Liver (tissue), 8 donors: ENCODE measurements at regions not wholly inside any gene's neighbourhood (a gene's known extent, or its start where the extent isn't known, plus 50 kb on each side); places are given as distances from the start of the nearest gene placed in this dataset.

ENCODE experiments used
- DNase-seq: peaks from one replicate; pipeline ENCODE4 v3.0.0-alpha.2; 2017; ENCODE audit warnings: low spot score
- H3K27ac ChIP-seq, 2 donors: one replicate each; pipeline ENCODE4 v1.7.0; 2013; ENCODE audit warnings: inconsistent platforms in 2 of 2, low read length in 2 of 2, control low read depth in 1 of 2, low read depth in 1 of 2, mild to moderate bottlenecking in 1 of 2
- H3K27me3 ChIP-seq, 4 donors: one replicate each; pipeline versions ENCODE4 v1.6.1 to v1.7.0; 2013; ENCODE audit warnings: low read length in 3 of 4, inconsistent platforms in 1 of 4, mild to moderate bottlenecking in 1 of 4, moderate library complexity in 1 of 4; ENCODE audit not compliant: control insufficient read depth in 4 of 4, insufficient read depth in 4 of 4
- H3K36me3 ChIP-seq, 4 donors: one replicate each; pipeline versions ENCODE4 v1.6.1 to v1.7.0; 2013; ENCODE audit warnings: low read length in 3 of 4, mild to moderate bottlenecking in 3 of 4, low read depth in 1 of 4, moderate library complexity in 1 of 4; ENCODE audit not compliant: control insufficient read depth in 4 of 4, insufficient read depth in 3 of 4
- H3K4me1 ChIP-seq, 4 donors: one replicate each; pipeline versions ENCODE4 v1.6.1 to v1.7.0; 2013; ENCODE audit warnings: low read length in 3 of 4, mild to moderate bottlenecking in 3 of 4, moderate library complexity in 1 of 4; ENCODE audit not compliant: control insufficient read depth in 4 of 4, insufficient read depth in 4 of 4
- H3K4me3 ChIP-seq, 3 donors: one replicate each; pipeline versions ENCODE4 v1.6.1 to v1.7.0; 2013; ENCODE audit warnings: low read length in 3 of 3, control low read depth in 1 of 3, low read depth in 1 of 3, mild to moderate bottlenecking in 1 of 3
- H3K9ac ChIP-seq, 2 donors: one replicate each; pipeline ENCODE4 v1.7.0; 2013; ENCODE audit warnings: low read length in 2 of 2, mild to moderate bottlenecking in 2 of 2, moderate library complexity in 2 of 2, control low read depth in 1 of 2, low read depth in 1 of 2
- H3K9me3 ChIP-seq, 4 donors: one replicate each; pipeline versions ENCODE4 v1.6.1 to v1.7.0; 2013; ENCODE audit warnings: low read length in 3 of 4; ENCODE audit not compliant: control insufficient read depth in 4 of 4
- EGR1 ChIP-seq, 2 donors: IDR thresholded peaks; 2 replicates each; pipeline ENCODE4 v1.6.1; 2016 to 2018; ENCODE audit warnings: antibody characterized with exemption in 2 of 2, low read depth in 2 of 2
- FOXA1 ChIP-seq: IDR thresholded peaks from 2 replicates; pipeline ENCODE4 v1.6.1; 2016; ENCODE audit warnings: antibody characterized with exemption
- FOXA2 ChIP-seq: IDR thresholded peaks from 2 replicates; pipeline ENCODE4 v1.6.1; 2016; ENCODE audit warnings: antibody characterized with exemption
- GABPA ChIP-seq, 2 donors: IDR thresholded peaks in 1 of 2; conservative IDR thresholded peaks in 1 of 2; 2 replicates each; pipeline ENCODE4 v1.6.1; 2016; ENCODE audit warnings: antibody characterized with exemption in 2 of 2, mild to moderate bottlenecking in 1 of 2, moderate library complexity in 1 of 2
- HNF4A ChIP-seq, 2 donors: conservative IDR thresholded peaks; 2 replicates each; pipeline ENCODE4 v1.6.1; 2016; ENCODE audit warnings: antibody characterized with exemption in 2 of 2, mild to moderate bottlenecking in 2 of 2
- HNF4G ChIP-seq: IDR thresholded peaks from 2 replicates; pipeline ENCODE4 v1.6.1; 2016; ENCODE audit warnings: antibody characterized with exemption
- JUND ChIP-seq, 2 donors: IDR thresholded peaks; 2 replicates each; pipeline ENCODE4 v1.6.1; 2016; ENCODE audit warnings: antibody characterized with exemption in 2 of 2
- NR2F2 ChIP-seq: IDR thresholded peaks from 2 replicates; pipeline ENCODE4 v1.6.1; 2016; ENCODE audit warnings: antibody characterized with exemption
- RAD21 ChIP-seq, 2 donors: IDR thresholded peaks; 2 replicates each; pipeline ENCODE4 v1.6.1; 2016; ENCODE audit warnings: antibody characterized with exemption in 2 of 2, mild to moderate bottlenecking in 2 of 2
- RXRA ChIP-seq, 2 donors: IDR thresholded peaks; 2 replicates each; pipeline ENCODE4 v1.6.1; 2017 to 2018; ENCODE audit warnings: antibody characterized with exemption in 2 of 2, mild to moderate bottlenecking in 1 of 2
- SP1 ChIP-seq: IDR thresholded peaks from 2 replicates; pipeline ENCODE4 v1.6.1; 2018; ENCODE audit warnings: antibody characterized with exemption, mild to moderate bottlenecking
- TAF1 ChIP-seq: conservative IDR thresholded peaks from 2 replicates; pipeline ENCODE4 v1.6.1; 2016; ENCODE audit warnings: antibody characterized with exemption, mild to moderate bottlenecking
- YY1 ChIP-seq: IDR thresholded peaks from 2 replicates; pipeline ENCODE4 v1.6.1; 2016; ENCODE audit warnings: antibody characterized with exemption, mild to moderate bottlenecking
- WGBS: extraction: QIAGEN DNeasy Blood & Tissue Kit; methylation state at CpG from one replicate; pipeline ENCODE4 v1.1.7; 2013; 5-methylcytosine and 5-hydroxymethylcytosine counted together
- TF ChIP-seq, protein P1 (sequence below): IDR thresholded peaks from 2 replicates; pipeline ENCODE4 v1.6.1; 2016; ENCODE audit warnings: antibody characterized with exemption
- TF ChIP-seq, protein P2 (sequence below): IDR thresholded peaks from 2 replicates; pipeline ENCODE4 v1.6.1; 2016; ENCODE audit warnings: antibody characterized with exemption, mild to moderate bottlenecking
- TF ChIP-seq, protein P3 (sequence below): IDR thresholded peaks from 2 replicates; pipeline ENCODE4 v1.6.1; 2016; ENCODE audit warnings: antibody characterized with exemption
- TF ChIP-seq, protein P4 (sequence below): IDR thresholded peaks from 2 replicates; pipeline ENCODE4 v1.6.1; 2016; ENCODE audit warnings: antibody characterized with exemption
- TF ChIP-seq, protein P5 (sequence below): fragments of 150-350 bp; IDR thresholded peaks from 2 replicates; pipeline ENCODE4 v1.5.1; 2017; ENCODE audit warnings: improper control_type of control experiment, low read depth, low read length; ENCODE audit not compliant: missing input control
- donor health status: healthy.
- donor health status: healthy.
- donor health status: healthy.
- donor health status: healthy.
- donor health status: healthy.

DNA sequence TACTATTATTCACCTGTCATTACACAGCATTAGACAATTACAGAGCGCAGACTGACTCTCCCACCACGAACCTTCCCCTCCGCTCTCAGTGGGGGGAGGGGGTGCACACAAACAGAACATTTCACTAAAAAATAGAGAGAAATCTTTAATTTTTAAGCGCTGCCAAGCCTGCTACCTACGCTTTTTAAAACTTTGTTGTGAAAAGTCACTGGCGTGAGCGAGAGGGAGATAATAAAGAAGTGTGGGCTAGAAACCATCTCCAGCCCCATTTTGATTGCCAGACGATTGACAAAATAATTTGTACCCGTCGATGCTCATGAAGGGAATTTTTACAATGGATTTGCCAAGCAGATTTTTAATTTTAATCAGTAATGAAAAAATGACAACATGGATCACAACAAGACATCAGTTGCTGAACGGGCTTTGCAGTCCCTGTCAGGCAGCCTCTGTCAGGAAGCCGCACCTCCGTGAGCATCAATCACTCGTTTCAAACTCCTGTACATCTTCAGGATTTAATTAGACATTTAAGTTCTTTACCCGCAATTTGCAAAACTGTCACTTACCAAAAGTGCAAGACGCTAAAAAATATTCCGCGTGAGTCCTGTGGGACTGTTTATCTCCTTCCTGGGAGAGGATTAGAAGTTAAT lies 209.1 kb downstream of the BCL11B start:
- DNase-seq: no peak
- no peaks in the 10 kb centered on the region for H3K27me3 ChIP-seq
- no peaks in the 10 kb centered on the region for H3K4me1 ChIP-seq
- H3K9ac ChIP-seq: no peak overlapping the region
- no peak overlapping the region for H3K4me3 ChIP-seq
- no peak overlapping the region for H3K27ac ChIP-seq
- TF ChIP-seq, protein P1, sequence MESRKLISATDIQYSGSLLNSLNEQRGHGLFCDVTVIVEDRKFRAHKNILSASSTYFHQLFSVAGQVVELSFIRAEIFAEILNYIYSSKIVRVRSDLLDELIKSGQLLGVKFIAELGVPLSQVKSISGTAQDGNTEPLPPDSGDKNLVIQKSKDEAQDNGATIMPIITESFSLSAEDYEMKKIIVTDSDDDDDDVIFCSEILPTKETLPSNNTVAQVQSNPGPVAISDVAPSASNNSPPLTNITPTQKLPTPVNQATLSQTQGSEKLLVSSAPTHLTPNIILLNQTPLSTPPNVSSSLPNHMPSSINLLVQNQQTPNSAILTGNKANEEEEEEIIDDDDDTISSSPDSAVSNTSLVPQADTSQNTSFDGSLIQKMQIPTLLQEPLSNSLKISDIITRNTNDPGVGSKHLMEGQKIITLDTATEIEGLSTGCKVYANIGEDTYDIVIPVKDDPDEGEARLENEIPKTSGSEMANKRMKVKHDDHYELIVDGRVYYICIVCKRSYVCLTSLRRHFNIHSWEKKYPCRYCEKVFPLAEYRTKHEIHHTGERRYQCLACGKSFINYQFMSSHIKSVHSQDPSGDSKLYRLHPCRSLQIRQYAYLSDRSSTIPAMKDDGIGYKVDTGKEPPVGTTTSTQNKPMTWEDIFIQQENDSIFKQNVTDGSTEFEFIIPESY: no peak
- TF ChIP-seq SP1 (no peak), TAF1 (no peak), FOXA1 (no peak), JUND (IDR thresholded peaks at IDR 0.05) (no peak), EGR1 (IDR thresholded peaks at IDR 0.05; ENCODE audit: low read depth in 2 of 2) (no peak), HNF4A (conservative IDR thresholded peaks at IDR 0.05) (no peak), NR2F2 (no peak), HNF4G (no peak), RAD21 (IDR thresholded peaks at IDR 0.05) (no peak), RXRA (IDR thresholded peaks at IDR 0.05) (no peak), YY1 (no peak), GABPA (IDR thresholded peaks at IDR 0.05 in 1 of 2, conservative IDR thresholded peaks at IDR 0.05 in 1 of 2) (no peak), FOXA2 (no peak)
- TF ChIP-seq, protein P2, sequence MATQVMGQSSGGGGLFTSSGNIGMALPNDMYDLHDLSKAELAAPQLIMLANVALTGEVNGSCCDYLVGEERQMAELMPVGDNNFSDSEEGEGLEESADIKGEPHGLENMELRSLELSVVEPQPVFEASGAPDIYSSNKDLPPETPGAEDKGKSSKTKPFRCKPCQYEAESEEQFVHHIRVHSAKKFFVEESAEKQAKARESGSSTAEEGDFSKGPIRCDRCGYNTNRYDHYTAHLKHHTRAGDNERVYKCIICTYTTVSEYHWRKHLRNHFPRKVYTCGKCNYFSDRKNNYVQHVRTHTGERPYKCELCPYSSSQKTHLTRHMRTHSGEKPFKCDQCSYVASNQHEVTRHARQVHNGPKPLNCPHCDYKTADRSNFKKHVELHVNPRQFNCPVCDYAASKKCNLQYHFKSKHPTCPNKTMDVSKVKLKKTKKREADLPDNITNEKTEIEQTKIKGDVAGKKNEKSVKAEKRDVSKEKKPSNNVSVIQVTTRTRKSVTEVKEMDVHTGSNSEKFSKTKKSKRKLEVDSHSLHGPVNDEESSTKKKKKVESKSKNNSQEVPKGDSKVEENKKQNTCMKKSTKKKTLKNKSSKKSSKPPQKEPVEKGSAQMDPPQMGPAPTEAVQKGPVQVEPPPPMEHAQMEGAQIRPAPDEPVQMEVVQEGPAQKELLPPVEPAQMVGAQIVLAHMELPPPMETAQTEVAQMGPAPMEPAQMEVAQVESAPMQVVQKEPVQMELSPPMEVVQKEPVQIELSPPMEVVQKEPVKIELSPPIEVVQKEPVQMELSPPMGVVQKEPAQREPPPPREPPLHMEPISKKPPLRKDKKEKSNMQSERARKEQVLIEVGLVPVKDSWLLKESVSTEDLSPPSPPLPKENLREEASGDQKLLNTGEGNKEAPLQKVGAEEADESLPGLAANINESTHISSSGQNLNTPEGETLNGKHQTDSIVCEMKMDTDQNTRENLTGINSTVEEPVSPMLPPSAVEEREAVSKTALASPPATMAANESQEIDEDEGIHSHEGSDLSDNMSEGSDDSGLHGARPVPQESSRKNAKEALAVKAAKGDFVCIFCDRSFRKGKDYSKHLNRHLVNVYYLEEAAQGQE: no peak
- TF ChIP-seq, protein P3, sequence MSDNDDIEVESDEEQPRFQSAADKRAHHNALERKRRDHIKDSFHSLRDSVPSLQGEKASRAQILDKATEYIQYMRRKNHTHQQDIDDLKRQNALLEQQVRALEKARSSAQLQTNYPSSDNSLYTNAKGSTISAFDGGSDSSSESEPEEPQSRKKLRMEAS: no peak
- TF ChIP-seq, protein P4, sequence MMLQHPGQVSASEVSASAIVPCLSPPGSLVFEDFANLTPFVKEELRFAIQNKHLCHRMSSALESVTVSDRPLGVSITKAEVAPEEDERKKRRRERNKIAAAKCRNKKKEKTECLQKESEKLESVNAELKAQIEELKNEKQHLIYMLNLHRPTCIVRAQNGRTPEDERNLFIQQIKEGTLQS: no peak
- TF ChIP-seq, protein P5, sequence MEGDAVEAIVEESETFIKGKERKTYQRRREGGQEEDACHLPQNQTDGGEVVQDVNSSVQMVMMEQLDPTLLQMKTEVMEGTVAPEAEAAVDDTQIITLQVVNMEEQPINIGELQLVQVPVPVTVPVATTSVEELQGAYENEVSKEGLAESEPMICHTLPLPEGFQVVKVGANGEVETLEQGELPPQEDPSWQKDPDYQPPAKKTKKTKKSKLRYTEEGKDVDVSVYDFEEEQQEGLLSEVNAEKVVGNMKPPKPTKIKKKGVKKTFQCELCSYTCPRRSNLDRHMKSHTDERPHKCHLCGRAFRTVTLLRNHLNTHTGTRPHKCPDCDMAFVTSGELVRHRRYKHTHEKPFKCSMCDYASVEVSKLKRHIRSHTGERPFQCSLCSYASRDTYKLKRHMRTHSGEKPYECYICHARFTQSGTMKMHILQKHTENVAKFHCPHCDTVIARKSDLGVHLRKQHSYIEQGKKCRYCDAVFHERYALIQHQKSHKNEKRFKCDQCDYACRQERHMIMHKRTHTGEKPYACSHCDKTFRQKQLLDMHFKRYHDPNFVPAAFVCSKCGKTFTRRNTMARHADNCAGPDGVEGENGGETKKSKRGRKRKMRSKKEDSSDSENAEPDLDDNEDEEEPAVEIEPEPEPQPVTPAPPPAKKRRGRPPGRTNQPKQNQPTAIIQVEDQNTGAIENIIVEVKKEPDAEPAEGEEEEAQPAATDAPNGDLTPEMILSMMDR: no peak
- H3K36me3 ChIP-seq: no peaks in the 10 kb centered on the region
- WGBS: 85% methylated on average over 18 of the region's 18 CpGs
- H3K9me3 ChIP-seq: no peaks in the 10 kb centered on the region
